OCI-LY3 (cell line): ENCODE measurements at regions not wholly inside any gene's neighbourhood (a gene's known extent, or its start where the extent isn't known, plus 50 kb on each side); places are given as distances from the start of the nearest gene placed in this dataset.

ENCODE experiments used
- CTCF ChIP-seq: fragments of 200-600, 300-600 bp; sonication (generic); IDR thresholded peaks from 2 replicates; pipeline ENCODE4 v1.5.1; 2014; ENCODE audit warnings: antibody characterized with exemption, low read length, low read depth
- EZH2phosphoT487 ChIP-seq: fragments of 200-600 bp; shearing (Covaris generic); IDR thresholded peaks from 2 replicates; pipeline ENCODE4 v1.6.1; 2018; ENCODE audit warnings: antibody characterized with exemption, mixed run types, low read depth

- TF ChIP-seq CTCF (no peak), EZH2phosphoT487 (no peak)
Measured at GRCh38 chr1:239151937-239152336, 234.4 kb upstream of the CHRM3 start.
